IMR-90 (cell line): ENCODE measurements at regions not wholly inside any gene's neighbourhood (a gene's known extent, or its start where the extent isn't known, plus 50 kb on each side); places are given as distances from the start of the nearest gene placed in this dataset.

Source experiments
- CEBPB ChIP-seq: IDR thresholded peaks from 2 replicates; pipeline ENCODE4 v1.6.1; 2012; ENCODE audit warnings: low read depth, low read length, improper control_type of control experiment
- CTCF ChIP-seq: conservative IDR thresholded peaks from 2 replicates; pipeline ENCODE4 v1.5.1; 2012; ENCODE audit warnings: mild to moderate bottlenecking, low read depth, low read length, improper control_type of control experiment
- FOS ChIP-seq: fragments of 150-350 bp; IDR thresholded peaks from 2 replicates; pipeline ENCODE4 v1.6.1; 2016; ENCODE audit warnings: low read depth, low read length
- POLR2A ChIP-seq: IDR thresholded peaks from 2 replicates; pipeline ENCODE4 v1.6.1; 2012; ENCODE audit warnings: mild to moderate bottlenecking, low read depth, low read length

- TF ChIP-seq CTCF (no peak), POLR2A (no peak), CEBPB (no peak), FOS (no peak)
These were observed 93.3 kb upstream of the GDF10 start for GRCh38 chr10:47206449-47207280.
